ENCODE measurements at regions not wholly inside any gene's neighbourhood (a gene's known extent, or its start where the extent isn't known, plus 50 kb on each side); places are given as distances from the start of the nearest gene placed in this dataset.
A peak's percentile ranks its signal among the peaks of the same experiment; 100 is the strongest.

DNA sequence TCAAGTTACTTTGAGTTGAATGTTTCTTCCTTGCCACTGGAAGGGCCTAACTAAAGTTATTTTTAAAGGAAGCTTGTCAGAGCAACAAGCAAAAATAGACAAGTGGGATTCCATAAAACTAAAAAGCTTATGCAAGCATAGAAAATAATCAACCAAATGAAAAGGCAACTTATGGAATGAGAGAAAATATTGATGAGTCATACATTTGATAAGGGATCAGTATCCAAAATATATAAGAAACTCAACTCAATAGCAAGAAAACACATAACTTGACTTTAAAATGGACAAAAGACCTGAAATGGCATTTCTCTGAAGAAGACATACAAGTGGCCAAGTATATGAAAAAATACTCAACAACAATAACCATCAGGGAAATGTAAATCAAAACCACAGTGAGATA is 264.5 kb upstream of the UBASH3B start:
- H3K27ac Mint-ChIP-seq: no peak overlapping the region
- H3K36me3 Mint-ChIP-seq (ENCODE audit: low read depth): no peaks in the 10 kb centered on the region
- H3K4me1 Mint-ChIP-seq: peaks cover 14% of the 10 kb centered on the region
- no peaks in the 10 kb centered on the region for H3K27me3 Mint-ChIP-seq (ENCODE audit: low read depth)
- H3K4me3 Mint-ChIP-seq: no peak overlapping the region
- no peaks in the 10 kb centered on the region for H3K9me3 Mint-ChIP-seq
- TF ChIP-seq, protein P1, sequence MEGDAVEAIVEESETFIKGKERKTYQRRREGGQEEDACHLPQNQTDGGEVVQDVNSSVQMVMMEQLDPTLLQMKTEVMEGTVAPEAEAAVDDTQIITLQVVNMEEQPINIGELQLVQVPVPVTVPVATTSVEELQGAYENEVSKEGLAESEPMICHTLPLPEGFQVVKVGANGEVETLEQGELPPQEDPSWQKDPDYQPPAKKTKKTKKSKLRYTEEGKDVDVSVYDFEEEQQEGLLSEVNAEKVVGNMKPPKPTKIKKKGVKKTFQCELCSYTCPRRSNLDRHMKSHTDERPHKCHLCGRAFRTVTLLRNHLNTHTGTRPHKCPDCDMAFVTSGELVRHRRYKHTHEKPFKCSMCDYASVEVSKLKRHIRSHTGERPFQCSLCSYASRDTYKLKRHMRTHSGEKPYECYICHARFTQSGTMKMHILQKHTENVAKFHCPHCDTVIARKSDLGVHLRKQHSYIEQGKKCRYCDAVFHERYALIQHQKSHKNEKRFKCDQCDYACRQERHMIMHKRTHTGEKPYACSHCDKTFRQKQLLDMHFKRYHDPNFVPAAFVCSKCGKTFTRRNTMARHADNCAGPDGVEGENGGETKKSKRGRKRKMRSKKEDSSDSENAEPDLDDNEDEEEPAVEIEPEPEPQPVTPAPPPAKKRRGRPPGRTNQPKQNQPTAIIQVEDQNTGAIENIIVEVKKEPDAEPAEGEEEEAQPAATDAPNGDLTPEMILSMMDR (IDR thresholded peaks at IDR 0.05; ENCODE audit: unreplicated experiment in 3 of 3): no peak

DNA sequence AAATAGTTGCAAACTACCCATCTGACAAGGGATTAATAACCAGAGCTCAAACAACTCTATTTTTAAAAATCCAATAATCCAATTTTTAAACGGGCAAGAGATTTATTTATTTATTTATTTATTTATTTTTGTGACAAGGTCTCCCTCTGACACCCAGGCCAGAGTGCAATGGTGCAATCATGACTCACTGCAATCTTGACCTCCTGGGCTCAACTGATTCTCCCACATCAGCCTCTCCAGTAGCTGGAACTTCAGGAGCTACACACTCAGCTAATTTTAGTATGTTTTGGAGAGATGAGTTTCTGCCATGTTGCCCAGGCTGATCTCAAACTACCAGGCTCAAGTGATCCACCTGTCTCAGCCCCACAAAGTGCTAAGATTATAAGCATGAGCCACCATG is 267.2 kb upstream of the BLID start:
- no peak overlapping the region for H3K4me3 Mint-ChIP-seq
- H3K36me3 Mint-ChIP-seq (ENCODE audit: low read depth): peaks cover 5% of the 10 kb centered on the region
- H3K27ac Mint-ChIP-seq: no peak overlapping the region
- TF ChIP-seq, protein P1 (IDR thresholded peaks at IDR 0.05; ENCODE audit: unreplicated experiment in 3 of 3): no peak
- no peaks in the 10 kb centered on the region for H3K27me3 Mint-ChIP-seq (ENCODE audit: low read depth)
- no peaks in the 10 kb centered on the region for H3K4me1 Mint-ChIP-seq
- peaks cover 30% of the 10 kb centered on the region for H3K9me3 Mint-ChIP-seq

DNA sequence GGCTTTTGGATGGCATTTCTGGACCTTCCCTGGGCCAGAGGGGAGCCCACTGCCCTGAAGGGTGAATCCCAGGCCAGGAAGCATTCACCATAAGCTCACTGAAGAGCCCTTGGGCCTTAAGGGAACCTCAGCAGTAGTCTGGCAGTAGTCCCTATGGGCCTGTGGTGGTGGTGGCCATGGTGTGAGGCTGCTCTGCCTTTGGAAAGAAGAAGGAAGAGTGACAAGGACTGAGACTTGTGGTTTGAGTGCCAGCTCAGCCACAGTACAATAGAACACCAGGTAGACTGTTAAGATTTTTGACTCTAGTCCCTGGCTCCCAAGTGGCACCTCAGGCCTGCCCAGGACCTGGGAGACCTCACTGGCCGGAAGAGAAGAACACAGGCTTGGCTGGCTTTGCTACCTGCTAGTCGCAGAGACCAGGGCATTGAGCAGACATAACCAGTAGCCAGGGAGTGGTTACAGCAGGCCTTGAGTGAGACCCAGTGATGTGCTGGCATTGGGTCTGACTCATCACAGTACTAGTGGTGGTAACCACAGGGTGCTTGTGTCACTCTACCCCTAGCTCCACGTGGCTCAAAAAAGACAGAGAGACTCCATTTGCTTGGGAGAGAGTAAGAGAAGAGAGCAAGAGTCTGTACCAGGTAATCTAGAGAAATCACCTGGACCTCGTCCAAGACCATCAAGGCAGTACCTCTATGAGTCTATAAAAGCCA is 259.8 kb upstream of the BLID start:
- no peak overlapping the region for H3K4me3 Mint-ChIP-seq
- peaks cover 34% of the 10 kb centered on the region for H3K9me3 Mint-ChIP-seq
- no peaks in the 10 kb centered on the region for H3K27me3 Mint-ChIP-seq (ENCODE audit: low read depth)
- no peaks in the 10 kb centered on the region for H3K4me1 Mint-ChIP-seq
- no peaks in the 10 kb centered on the region for H3K36me3 Mint-ChIP-seq (ENCODE audit: low read depth)
- TF ChIP-seq, protein P1 (IDR thresholded peaks at IDR 0.05; ENCODE audit: unreplicated experiment in 3 of 3): no peak
- H3K27ac Mint-ChIP-seq: no peak overlapping the region

DNA sequence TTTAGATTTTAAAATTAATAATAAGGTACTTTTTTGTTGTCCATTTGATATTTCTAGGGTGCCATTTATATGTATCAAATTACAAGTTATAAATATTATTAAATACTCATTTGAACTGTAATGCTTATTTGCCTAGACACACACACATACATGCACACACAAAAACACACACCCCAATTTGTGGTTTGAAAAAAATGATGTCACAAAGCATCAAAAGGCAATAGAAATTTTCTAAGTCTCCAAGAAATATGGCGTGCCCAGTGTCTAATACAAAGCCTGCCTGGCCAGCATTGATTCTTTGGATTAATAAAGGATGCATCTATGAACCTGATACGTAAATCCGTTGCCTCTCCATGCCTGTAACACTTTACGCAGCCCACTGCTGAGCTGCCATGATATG is 252.8 kb upstream of the BLID start:
- Mint-ChIP-seq H3K27me3 (ENCODE audit: low read depth) (no peaks in the 10 kb centered on the region), H3K4me1 (peaks cover 38% of the 10 kb centered on the region), H3K27ac (peak overlapping the region; percentile 33 to 63 (median 47)), H3K36me3 (ENCODE audit: low read depth) (no peaks in the 10 kb centered on the region), H3K4me3 (no peak overlapping the region), H3K9me3 (no peaks in the 10 kb centered on the region)
- TF ChIP-seq, protein P1 (IDR thresholded peaks at IDR 0.05; ENCODE audit: unreplicated experiment in 3 of 3): no peak

DNA sequence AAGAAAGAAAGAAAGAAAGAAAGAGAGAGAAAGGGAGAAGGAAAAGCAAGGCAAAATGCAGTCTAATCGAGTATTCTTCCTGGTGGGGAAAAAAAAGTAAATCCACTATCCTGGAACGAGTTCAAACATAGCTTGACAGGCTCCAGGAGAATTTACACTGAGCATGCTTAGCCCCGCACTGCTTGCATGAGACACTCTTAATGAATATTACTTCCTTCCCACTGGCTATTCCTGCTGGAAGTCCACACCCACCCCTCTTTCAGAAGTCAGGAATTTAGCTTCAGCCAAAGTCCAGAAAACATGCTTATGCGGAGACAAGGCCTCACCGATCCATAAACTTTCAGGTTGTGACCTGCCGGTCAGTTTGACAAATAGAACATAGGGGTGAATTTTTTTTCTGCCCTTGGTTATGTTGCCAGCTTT is 251.8 kb upstream of the BLID start:
- TF ChIP-seq, protein P1 (IDR thresholded peaks at IDR 0.05; ENCODE audit: unreplicated experiment in 3 of 3): no peak
- H3K27me3 Mint-ChIP-seq (ENCODE audit: low read depth): no peaks in the 10 kb centered on the region
- peaks cover 38% of the 10 kb centered on the region for H3K4me1 Mint-ChIP-seq
- peak overlapping the region; percentile 86 to 97 (median 96) for H3K27ac Mint-ChIP-seq
- H3K4me3 Mint-ChIP-seq: peak overlapping the region; percentile 70 to 93 (median 83)
- H3K36me3 Mint-ChIP-seq (ENCODE audit: low read depth): no peaks in the 10 kb centered on the region
- H3K9me3 Mint-ChIP-seq: peaks cover 2% of the 10 kb centered on the region

Measured in nephron (organoid).